K562 (cell line): ENCODE measurements at regions not wholly inside any gene's neighbourhood (a gene's known extent, or its start where the extent isn't known, plus 50 kb on each side); places are given as distances from the start of the nearest gene placed in this dataset.

Experiments
- ERF ChIP-seq: fragments of 450-650 bp; formaldehyde crosslinking; IDR thresholded peaks from 2 replicates; pipeline ENCODE4 v1.4.0; 2020; ENCODE audit warnings: mild to moderate bottlenecking, mixed read lengths
- HNRNPLL ChIP-seq: fragments of 200-400 bp; formaldehyde crosslinking; IDR thresholded peaks from 2 replicates; pipeline ENCODE4 v1.6.1; 2017; ENCODE audit warnings: low read length, low read depth, mild to moderate bottlenecking; ENCODE audit not compliant: poor library complexity, severe bottlenecking
- IRF2 ChIP-seq: sonication (generic); formaldehyde crosslinking; IDR thresholded peaks from 2 replicates; pipeline ENCODE4 v1.8.1; 2022; ENCODE audit warnings: mild to moderate bottlenecking, missing genetic modification reagents
- NR4A1 ChIP-seq, 2 experiments: fragments of 250-450 bp in 1 of 2; fragments of 450-650 bp in 1 of 2; sonication (Bioruptor Pico) in 1 of 2; IDR thresholded peaks; 2 replicates each; pipeline versions ENCODE4 v1.4.0 to v1.6.1; 2016 to 2020; ENCODE audit warnings: mild to moderate bottlenecking in 2 of 2, missing compliant biosample characterization in 1 of 2, missing genetic modification characterization in 1 of 2, moderate library complexity in 1 of 2
- PRDM10 ChIP-seq: fragments of 450-650 bp; IDR thresholded peaks from 2 replicates; pipeline ENCODE4 v1.6.1; 2018; ENCODE audit not compliant: partially characterized antibody
- RREB1 ChIP-seq: fragments of 250-450 bp; sonication (Bioruptor Pico); IDR thresholded peaks from 2 replicates; pipeline ENCODE4 v1.4.0; 2020
- SMARCC2 ChIP-seq: fragments of 450-650 bp; IDR thresholded peaks from 2 replicates; pipeline ENCODE4 v1.6.1; 2017; ENCODE audit warnings: antibody characterized with exemption, moderate library complexity, mild to moderate bottlenecking, low read depth
- TEAD4 ChIP-seq, 2 experiments: sonication (generic) in 1 of 2; formaldehyde crosslinking in 1 of 2; IDR thresholded peaks; 2 replicates each; pipeline versions ENCODE4 v1.6.1 to v1.8.0; 2012 to 2022; ENCODE audit warnings: borderline replicate concordance in 1 of 2, inconsistent platforms in 1 of 2, low read length in 1 of 2, mild to moderate bottlenecking in 1 of 2, missing genetic modification reagents in 1 of 2
- XRCC4 ChIP-seq: IDR thresholded peaks from one replicate; pipeline ENCODE4 v1.6.1; 2011; ENCODE audit not compliant: insufficient read depth, insufficient read length; ENCODE audit errors: extremely low read depth
- ZNF175 ChIP-seq: fragments of 200-800 bp; sonication (Bioruptor generic); IDR thresholded peaks from 2 replicates; pipeline ENCODE4 v1.6.1; 2016; ENCODE audit warnings: low read depth, mild to moderate bottlenecking, missing genetic modification characterization, missing compliant biosample characterization
- ZNF592 ChIP-seq: fragments of 450-650 bp; IDR thresholded peaks from 2 replicates; pipeline ENCODE4 v1.6.1; 2017; ENCODE audit warnings: antibody characterized with exemption, mild to moderate bottlenecking

GRCh38 chr2:47653902-47654789 is 83.4 kb upstream of the KCNK12 start (continued):
- TF ChIP-seq PRDM10 (no peak), ZNF592 (peak; percentile 96), ZNF175 (CRISPR knock-in tag) (peak; percentile 87), IRF2 (CRISPR knock-in tag) (no peak; the same call in 1 of the 2 replicates), TEAD4 (IDR thresholded peaks at IDR 0.05; ENCODE audit: low read length) (0 out of 2 replicates have a peak, but pooled peaks have one; percentile 15), TEAD4 (CRISPR knock-in tag; IDR thresholded peaks at IDR 0.05; ENCODE audit: borderline replicate concordance) (no peak), ERF (CRISPR knock-in tag) (peak; percentile 33; the same call in 1 of the 2 replicates), NR4A1 (CRISPR knock-in tag; IDR thresholded peaks at IDR 0.05) (no peak), NR4A1 (tag; IDR thresholded peaks at IDR 0.05) (peak; percentile 96), RREB1 (CRISPR knock-in tag) (no peak), SMARCC2 (no peak), HNRNPLL (no peak), XRCC4 (no peak)
